HCT116 (cell line): ENCODE measurements at regions not wholly inside any gene's neighbourhood (a gene's known extent, or its start where the extent isn't known, plus 50 kb on each side); places are given as distances from the start of the nearest gene placed in this dataset.

Experiments
- ZNF274 ChIP-seq: fragments of 200-500 bp; sonication (Bioruptor generic); IDR thresholded peaks from 2 replicates; pipeline ENCODE4 v1.6.1; 2014; ENCODE audit warnings: mild to moderate bottlenecking, low read depth, low read length, inconsistent platforms
- TF ChIP-seq, protein P1 (sequence below), 3 experiments: fragments of 200-600 bp in 1 of 3; sonication (generic) in 1 of 3; IDR thresholded peaks in 2 of 3; conservative IDR thresholded peaks in 1 of 3; 2 replicates each; pipeline ENCODE4 v1.5.1; 2012 to 2017; ENCODE audit warnings: low read depth in 2 of 3, low read length in 2 of 3, antibody characterized with exemption in 1 of 3, borderline replicate concordance in 1 of 3, control low read depth in 1 of 3, mild to moderate bottlenecking in 1 of 3, mixed read lengths in 1 of 3, mixed run types in 1 of 3, moderate library complexity in 1 of 3; ENCODE audit not compliant: insufficient read depth in 1 of 3
- TF ChIP-seq, protein P2 (sequence below): IDR thresholded peaks from 2 replicates; pipeline ENCODE4 v1.6.1; 2012

DNA sequence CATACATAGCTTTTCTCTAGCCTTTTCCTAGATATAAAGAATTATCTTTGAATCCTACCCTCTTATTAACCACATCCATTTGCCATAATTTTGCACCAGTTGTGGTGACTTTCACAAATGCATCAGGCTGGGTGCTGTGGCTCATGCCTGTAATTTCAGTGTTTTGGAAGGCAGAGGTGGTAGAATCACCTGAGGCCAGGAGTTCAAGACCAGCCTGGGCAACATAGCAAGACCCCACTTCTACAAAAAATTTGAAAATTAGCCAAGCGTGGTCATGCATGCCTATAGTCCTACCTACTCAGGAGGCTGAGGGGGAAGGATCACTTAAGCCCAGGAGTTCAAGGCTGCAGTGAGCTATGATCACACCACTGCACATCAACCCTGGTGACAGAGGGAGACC is 672.4 kb upstream of the CHAC2 start:
- no peak for TF ChIP-seq ZNF274
- TF ChIP-seq, protein P1, sequence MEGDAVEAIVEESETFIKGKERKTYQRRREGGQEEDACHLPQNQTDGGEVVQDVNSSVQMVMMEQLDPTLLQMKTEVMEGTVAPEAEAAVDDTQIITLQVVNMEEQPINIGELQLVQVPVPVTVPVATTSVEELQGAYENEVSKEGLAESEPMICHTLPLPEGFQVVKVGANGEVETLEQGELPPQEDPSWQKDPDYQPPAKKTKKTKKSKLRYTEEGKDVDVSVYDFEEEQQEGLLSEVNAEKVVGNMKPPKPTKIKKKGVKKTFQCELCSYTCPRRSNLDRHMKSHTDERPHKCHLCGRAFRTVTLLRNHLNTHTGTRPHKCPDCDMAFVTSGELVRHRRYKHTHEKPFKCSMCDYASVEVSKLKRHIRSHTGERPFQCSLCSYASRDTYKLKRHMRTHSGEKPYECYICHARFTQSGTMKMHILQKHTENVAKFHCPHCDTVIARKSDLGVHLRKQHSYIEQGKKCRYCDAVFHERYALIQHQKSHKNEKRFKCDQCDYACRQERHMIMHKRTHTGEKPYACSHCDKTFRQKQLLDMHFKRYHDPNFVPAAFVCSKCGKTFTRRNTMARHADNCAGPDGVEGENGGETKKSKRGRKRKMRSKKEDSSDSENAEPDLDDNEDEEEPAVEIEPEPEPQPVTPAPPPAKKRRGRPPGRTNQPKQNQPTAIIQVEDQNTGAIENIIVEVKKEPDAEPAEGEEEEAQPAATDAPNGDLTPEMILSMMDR (IDR thresholded peaks at IDR 0.05 in 2 of 3, conservative IDR thresholded peaks at IDR 0.05 in 1 of 3; ENCODE audit: borderline replicate concordance in 1 of 3, insufficient read depth in 1 of 3, low read depth in 2 of 3, low read length in 2 of 3), result no peak
- TF ChIP-seq, protein P2, sequence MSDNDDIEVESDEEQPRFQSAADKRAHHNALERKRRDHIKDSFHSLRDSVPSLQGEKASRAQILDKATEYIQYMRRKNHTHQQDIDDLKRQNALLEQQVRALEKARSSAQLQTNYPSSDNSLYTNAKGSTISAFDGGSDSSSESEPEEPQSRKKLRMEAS, result no peak
